Type B pancreatic cell (in vitro differentiated cells): ENCODE measurements at regions not wholly inside any gene's neighbourhood (a gene's known extent, or its start where the extent isn't known, plus 50 kb on each side); places are given as distances from the start of the nearest gene placed in this dataset.

Source experiments
- DNase-seq: peaks from one replicate; pipeline ENCODE4 v3.0.0; 2021; ENCODE audit warnings: mixed read lengths; ENCODE audit not compliant: unreplicated experiment; ENCODE audit errors: extremely low spot score
- H3K27ac Mint-ChIP-seq: 2 replicates; pipeline ENCODE4 v1.8.0; 2021; ENCODE audit warnings: mild to moderate bottlenecking, mixed read lengths
- H3K27me3 Mint-ChIP-seq: 2 replicates; pipeline ENCODE4 v1.8.0; 2021; ENCODE audit warnings: mixed read lengths
- H3K36me3 Mint-ChIP-seq: 2 replicates; pipeline ENCODE4 v1.8.0; 2021; ENCODE audit warnings: mixed read lengths
- H3K4me1 Mint-ChIP-seq: one replicate; pipeline ENCODE4 v1.8.0; 2021; ENCODE audit warnings: mixed read lengths; ENCODE audit not compliant: unreplicated experiment
- H3K4me3 Mint-ChIP-seq: 2 replicates; pipeline ENCODE4 v1.8.0; 2021; ENCODE audit warnings: mild to moderate bottlenecking, mixed read lengths
- H3K9me3 Mint-ChIP-seq: 2 replicates; pipeline ENCODE4 v1.8.0; 2021; ENCODE audit warnings: mixed read lengths
- CTCF ChIP-seq: fragments of 200-600 bp; sonication (generic); conservative IDR thresholded peaks from 2 replicates; pipeline ENCODE4 v1.5.0; 2021; ENCODE audit warnings: antibody characterized with exemption, mild to moderate bottlenecking

GRCh38 chr20:39603219-39603618 lies 641.1 kb downstream of the DHX35 start:
- no peak overlapping the region for H3K4me3 Mint-ChIP-seq
- H3K4me1 Mint-ChIP-seq = no peaks in the 10 kb centered on the region
- H3K27me3 Mint-ChIP-seq = peaks cover 6% of the 10 kb centered on the region
- H3K27ac Mint-ChIP-seq = no peak overlapping the region
- TF ChIP-seq CTCF = no peak
- no peak for DNase-seq
- no peaks in the 10 kb centered on the region for H3K9me3 Mint-ChIP-seq
- H3K36me3 Mint-ChIP-seq = no peaks in the 10 kb centered on the region

GRCh38 chr20:39602649-39603048 lies 640.5 kb downstream of the DHX35 start:
- H3K36me3 Mint-ChIP-seq = no peaks in the 10 kb centered on the region
- H3K4me3 Mint-ChIP-seq = no peak overlapping the region
- no peaks in the 10 kb centered on the region for H3K9me3 Mint-ChIP-seq
- no peaks in the 10 kb centered on the region for H3K4me1 Mint-ChIP-seq
- DNase-seq = no peak
- peaks cover 6% of the 10 kb centered on the region for H3K27me3 Mint-ChIP-seq
- no peak for TF ChIP-seq CTCF
- H3K27ac Mint-ChIP-seq = no peak overlapping the region

- H3K4me1 Mint-ChIP-seq = no peaks in the 10 kb centered on the region
- no peaks in the 10 kb centered on the region for H3K9me3 Mint-ChIP-seq
- H3K27me3 Mint-ChIP-seq = peaks cover 6% of the 10 kb centered on the region
Observed at GRCh38 chr20:39600871-39601270, 638.7 kb downstream of the DHX35 start.

GRCh38 chr20:39600156-39600555 lies 638.0 kb downstream of the DHX35 start:
- H3K36me3 Mint-ChIP-seq = no peaks in the 10 kb centered on the region

More at GRCh38 chr20:39600871-39601270, 638.7 kb downstream of the DHX35 start:
- Mint-ChIP-seq H3K27ac (no peak overlapping the region), H3K36me3 (no peaks in the 10 kb centered on the region), H3K4me3 (no peak overlapping the region)
- DNase-seq = no peak
- TF ChIP-seq CTCF = no peak

GRCh38 chr20:39596554-39596953 lies 634.4 kb downstream of the DHX35 start:
- Mint-ChIP-seq H3K4me1 (no peaks in the 10 kb centered on the region), H3K27ac (no peak overlapping the region), H3K27me3 (peaks cover 12% of the 10 kb centered on the region), H3K9me3 (no peaks in the 10 kb centered on the region), H3K4me3 (no peak overlapping the region), H3K36me3 (no peaks in the 10 kb centered on the region)
- TF ChIP-seq CTCF = no peak
- no peak for DNase-seq

More at GRCh38 chr20:39600156-39600555, 638.0 kb downstream of the DHX35 start:
- Mint-ChIP-seq H3K4me1 (no peaks in the 10 kb centered on the region), H3K27me3 (peaks cover 10% of the 10 kb centered on the region), H3K4me3 (no peak overlapping the region), H3K9me3 (no peaks in the 10 kb centered on the region), H3K27ac (no peak overlapping the region)
- TF ChIP-seq CTCF = no peak
- DNase-seq = no peak

GRCh38 chr20:39592371-39592770 lies 630.2 kb downstream of the DHX35 start:
- Mint-ChIP-seq H3K9me3 (no peaks in the 10 kb centered on the region), H3K27ac (no peak overlapping the region), H3K4me3 (no peak overlapping the region), H3K4me1 (peaks cover 5% of the 10 kb centered on the region), H3K36me3 (no peaks in the 10 kb centered on the region), H3K27me3 (peaks cover 14% of the 10 kb centered on the region)
- TF ChIP-seq CTCF = no peak
- DNase-seq = no peak
